Fibroblast of lung (primary cell): ENCODE measurements at regions not wholly inside any gene's neighbourhood (a gene's known extent, or its start where the extent isn't known, plus 50 kb on each side); places are given as distances from the start of the nearest gene placed in this dataset.

Experiments
- DNase-seq, 2 donors: peaks; one replicate each; pipeline versions ENCODE4 v3.0.0 to v3.0.0-alpha.2; 2010; ENCODE audit warnings: low read depth in 2 of 2
- H2AFZ ChIP-seq: 2 replicates; pipeline ENCODE4 v1.5.1; 2012; ENCODE audit warnings: low read length, control low read depth, inconsistent platforms
- H3K27ac ChIP-seq: 2 replicates; pipeline ENCODE4 v1.5.1; 2011; ENCODE audit warnings: low read length, control low read depth; ENCODE audit not compliant: insufficient read depth
- H3K27me3 ChIP-seq: 2 replicates; pipeline ENCODE4 v1.5.1; 2011; ENCODE audit warnings: mild to moderate bottlenecking, low read length; ENCODE audit not compliant: control insufficient read depth, insufficient read depth
- H3K36me3 ChIP-seq: 2 replicates; pipeline ENCODE4 v1.5.1; 2011; ENCODE audit warnings: low read length; ENCODE audit not compliant: control insufficient read depth, insufficient read depth
- H3K4me1 ChIP-seq: 2 replicates; pipeline ENCODE4 v1.5.1; 2011; ENCODE audit warnings: low read length; ENCODE audit not compliant: control insufficient read depth, insufficient read depth; ENCODE audit errors: extremely low read depth
- H3K4me2 ChIP-seq: 2 replicates; pipeline ENCODE4 v1.5.1; 2011; ENCODE audit warnings: low read length, control low read depth; ENCODE audit not compliant: insufficient read depth; ENCODE audit errors: extremely low read depth
- H3K4me3 ChIP-seq, 4 experiments: fragments of 200-600 bp in 1 of 4; sonication (generic) in 1 of 4; replicated peaks in 1 of 4; 2 replicates each; pipeline ENCODE4 v1.5.1; 2011 to 2016; ENCODE audit warnings: low read length in 4 of 4, low read depth in 3 of 4, mild to moderate bottlenecking in 3 of 4, control low read depth in 2 of 4, inconsistent platforms in 1 of 4, mixed read lengths in 1 of 4; ENCODE audit not compliant: insufficient read depth in 1 of 4; ENCODE audit errors: control extremely low read depth in 1 of 4
- H3K79me2 ChIP-seq: 2 replicates; pipeline ENCODE4 v1.5.1; 2012; ENCODE audit warnings: mild to moderate bottlenecking, low read length, inconsistent platforms; ENCODE audit not compliant: control insufficient read depth, insufficient read depth
- H3K9ac ChIP-seq: 2 replicates; pipeline ENCODE4 v1.5.1; 2011; ENCODE audit warnings: mild to moderate bottlenecking, low read length, control low read depth; ENCODE audit not compliant: insufficient read depth
- H3K9me3 ChIP-seq: 2 replicates; pipeline ENCODE4 v1.5.1; 2012; ENCODE audit warnings: low read depth, low read length; ENCODE audit not compliant: control insufficient read depth, insufficient read depth
- H4K20me1 ChIP-seq: 2 replicates; pipeline ENCODE4 v1.5.1; 2011; ENCODE audit warnings: low read length; ENCODE audit not compliant: control insufficient read depth, insufficient read depth; ENCODE audit errors: extremely low read depth
- EZH2 ChIP-seq: IDR thresholded peaks from 2 replicates; pipeline ENCODE4 v1.5.1; 2012; ENCODE audit warnings: low read length, control low read depth, mild to moderate bottlenecking; ENCODE audit errors: missing control alignments
- TF ChIP-seq, protein P1 (sequence below), 2 donors: IDR thresholded peaks in 1 of 2; conservative IDR thresholded peaks in 1 of 2; 1 replicate in 1 of 2; 2 replicates in 1 of 2; pipeline ENCODE4 v1.5.1; 2011 to 2012; ENCODE audit warnings: low read length in 2 of 2, control low read depth in 1 of 2, inconsistent platforms in 1 of 2, low read depth in 1 of 2, mild to moderate bottlenecking in 1 of 2

DNA sequence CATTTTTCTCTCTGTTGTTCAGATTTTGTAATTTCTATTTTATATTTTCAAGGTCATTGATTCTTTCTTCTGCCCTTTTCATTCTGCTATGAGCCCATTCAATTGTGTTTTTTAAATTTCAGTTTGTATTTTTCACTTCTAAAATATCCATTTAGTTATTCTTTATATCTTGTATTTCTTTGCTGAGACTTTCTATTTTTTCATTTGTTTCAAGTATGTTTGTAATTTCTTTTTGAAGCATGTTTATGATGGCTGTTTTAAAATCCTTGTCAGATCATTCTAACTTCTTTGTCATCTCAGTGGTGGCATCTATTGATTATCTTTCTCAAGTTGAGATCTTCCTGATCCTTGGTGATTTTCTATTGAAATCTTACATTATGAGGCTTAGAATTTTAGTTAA lies 157.2 kb upstream of the USP9X start:
- no peaks in the 10 kb centered on the region for H4K20me1 ChIP-seq
- H2AFZ ChIP-seq: no peak overlapping the region
- TF ChIP-seq, protein P1, sequence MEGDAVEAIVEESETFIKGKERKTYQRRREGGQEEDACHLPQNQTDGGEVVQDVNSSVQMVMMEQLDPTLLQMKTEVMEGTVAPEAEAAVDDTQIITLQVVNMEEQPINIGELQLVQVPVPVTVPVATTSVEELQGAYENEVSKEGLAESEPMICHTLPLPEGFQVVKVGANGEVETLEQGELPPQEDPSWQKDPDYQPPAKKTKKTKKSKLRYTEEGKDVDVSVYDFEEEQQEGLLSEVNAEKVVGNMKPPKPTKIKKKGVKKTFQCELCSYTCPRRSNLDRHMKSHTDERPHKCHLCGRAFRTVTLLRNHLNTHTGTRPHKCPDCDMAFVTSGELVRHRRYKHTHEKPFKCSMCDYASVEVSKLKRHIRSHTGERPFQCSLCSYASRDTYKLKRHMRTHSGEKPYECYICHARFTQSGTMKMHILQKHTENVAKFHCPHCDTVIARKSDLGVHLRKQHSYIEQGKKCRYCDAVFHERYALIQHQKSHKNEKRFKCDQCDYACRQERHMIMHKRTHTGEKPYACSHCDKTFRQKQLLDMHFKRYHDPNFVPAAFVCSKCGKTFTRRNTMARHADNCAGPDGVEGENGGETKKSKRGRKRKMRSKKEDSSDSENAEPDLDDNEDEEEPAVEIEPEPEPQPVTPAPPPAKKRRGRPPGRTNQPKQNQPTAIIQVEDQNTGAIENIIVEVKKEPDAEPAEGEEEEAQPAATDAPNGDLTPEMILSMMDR (conservative IDR thresholded peaks at IDR 0.05 in 1 of 2, IDR thresholded peaks at IDR 0.05 in 1 of 2; ENCODE audit: low read depth in 1 of 2, low read length in 2 of 2): no peak
- no peak for TF ChIP-seq EZH2
- no peaks in the 10 kb centered on the region for H3K4me1 ChIP-seq
- no peaks in the 10 kb centered on the region for H3K9me3 ChIP-seq
- H3K9ac ChIP-seq: no peak overlapping the region
- H3K27me3 ChIP-seq: no peaks in the 10 kb centered on the region
- H3K36me3 ChIP-seq: no peaks in the 10 kb centered on the region
- H3K4me2 ChIP-seq: no peak overlapping the region
- no peaks in the 10 kb centered on the region for H3K79me2 ChIP-seq
- no peak overlapping the region for H3K4me3 ChIP-seq
- DNase-seq: no peak
- no peak overlapping the region for H3K27ac ChIP-seq

DNA sequence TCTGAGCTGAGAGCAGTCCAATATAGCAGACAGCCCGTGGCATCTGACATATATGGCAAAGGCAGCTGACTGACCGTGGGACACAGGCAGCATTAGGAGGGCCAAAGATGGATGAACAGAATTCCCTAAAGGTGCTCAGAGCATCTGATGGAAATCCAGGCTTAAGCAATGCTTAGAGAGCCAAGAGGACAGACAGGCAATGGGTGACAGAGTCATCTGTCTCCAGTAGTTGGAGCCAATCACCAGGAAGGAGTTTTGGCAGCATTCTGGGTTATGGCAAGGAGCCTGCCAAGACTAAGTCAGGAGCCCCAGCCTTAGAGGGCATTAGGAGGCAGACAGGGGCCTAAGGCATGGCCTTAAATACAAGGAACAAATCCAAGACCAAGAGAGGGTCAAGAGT lies 153.3 kb upstream of the USP9X start:
- Histone ChIP-seq H3K36me3 (no peaks in the 10 kb centered on the region), H2AFZ (no peak overlapping the region), H3K4me1 (no peaks in the 10 kb centered on the region), H3K79me2 (no peaks in the 10 kb centered on the region), H3K4me3 (no peak overlapping the region), H3K4me2 (no peak overlapping the region), H3K27ac (peak overlapping the region; percentile 37), H3K9ac (no peak overlapping the region), H4K20me1 (no peaks in the 10 kb centered on the region), H3K9me3 (no peaks in the 10 kb centered on the region), H3K27me3 (no peaks in the 10 kb centered on the region)
- no peak for DNase-seq
- TF ChIP-seq, protein P1 (conservative IDR thresholded peaks at IDR 0.05 in 1 of 2, IDR thresholded peaks at IDR 0.05 in 1 of 2; ENCODE audit: low read depth in 1 of 2, low read length in 2 of 2): no peak
- no peak for TF ChIP-seq EZH2

DNA sequence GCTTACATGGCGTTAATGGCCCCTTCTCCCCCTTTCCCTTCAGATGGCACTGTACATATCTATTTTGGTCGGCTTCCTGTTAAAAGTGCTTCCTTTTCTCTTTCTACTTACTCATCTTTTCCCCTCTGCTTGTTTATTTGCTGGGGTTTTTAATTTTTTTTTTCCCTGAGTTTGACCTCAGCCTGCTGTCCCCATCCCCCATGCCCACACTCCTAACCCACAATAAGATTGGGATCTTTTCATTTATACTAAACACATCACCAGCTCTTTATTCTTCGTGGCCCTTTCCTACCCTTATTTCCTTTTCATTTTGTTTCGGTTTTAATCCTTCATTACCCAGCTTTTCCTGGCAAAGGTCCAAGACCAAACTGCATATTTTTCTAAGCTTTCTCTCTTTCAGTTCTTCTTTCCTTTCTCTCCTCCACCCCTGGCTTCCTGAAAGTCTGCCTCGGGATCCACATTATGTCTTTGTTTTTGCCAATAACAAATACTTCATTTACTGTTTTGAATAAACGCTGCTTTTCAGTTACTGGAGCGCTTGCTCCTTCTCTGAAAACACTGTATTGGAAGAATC lies 152.0 kb upstream of the USP9X start:
- H3K4me2 ChIP-seq: peak overlapping the region; percentile 73
- no peak overlapping the region for H2AFZ ChIP-seq
- H3K27ac ChIP-seq: peak overlapping the region; percentile 37
- no peaks in the 10 kb centered on the region for H3K36me3 ChIP-seq
- H3K4me1 ChIP-seq: no peaks in the 10 kb centered on the region
- no peaks in the 10 kb centered on the region for H3K9me3 ChIP-seq
- H3K9ac ChIP-seq: no peak overlapping the region
- H3K4me3 ChIP-seq: peak overlapping the region in 3 of 4 experiments; percentile 23 to 45 (median 45)
- no peaks in the 10 kb centered on the region for H3K79me2 ChIP-seq
- peak; percentile 48 to 51 for DNase-seq
- no peaks in the 10 kb centered on the region for H3K27me3 ChIP-seq
- no peak for TF ChIP-seq EZH2
- TF ChIP-seq, protein P1 (conservative IDR thresholded peaks at IDR 0.05 in 1 of 2, IDR thresholded peaks at IDR 0.05 in 1 of 2; ENCODE audit: low read depth in 1 of 2, low read length in 2 of 2): no peak
- no peaks in the 10 kb centered on the region for H4K20me1 ChIP-seq
